Ovary (tissue), 3 donors: ENCODE measurements at regions not wholly inside any gene's neighbourhood (a gene's known extent, or its start where the extent isn't known, plus 50 kb on each side); places are given as distances from the start of the nearest gene placed in this dataset.

Experiments used
- EP300 ChIP-seq: sonication (generic); formaldehyde crosslinking; IDR thresholded peaks from one replicate; pipeline ENCODE4 v1.6.1; 2017; ENCODE audit warnings: antibody characterized with exemption
- TF ChIP-seq, protein P1 (sequence below), 3 donors: fragments of 450-650 bp in 2 of 3; fragments of 200-600 bp in 1 of 3; IDR thresholded peaks; one replicate each; pipeline versions ENCODE4 v1.5.1 to v1.8.0; 2016 to 2022; ENCODE audit warnings: antibody characterized with exemption in 3 of 3, mild to moderate bottlenecking in 1 of 3
- donor health status: DM: no; HTN: no; CAD: no.

GRCh38 chr2:183477296-183477695 lies 353.1 kb downstream of the NUP35 start:
- TF ChIP-seq, protein P1, sequence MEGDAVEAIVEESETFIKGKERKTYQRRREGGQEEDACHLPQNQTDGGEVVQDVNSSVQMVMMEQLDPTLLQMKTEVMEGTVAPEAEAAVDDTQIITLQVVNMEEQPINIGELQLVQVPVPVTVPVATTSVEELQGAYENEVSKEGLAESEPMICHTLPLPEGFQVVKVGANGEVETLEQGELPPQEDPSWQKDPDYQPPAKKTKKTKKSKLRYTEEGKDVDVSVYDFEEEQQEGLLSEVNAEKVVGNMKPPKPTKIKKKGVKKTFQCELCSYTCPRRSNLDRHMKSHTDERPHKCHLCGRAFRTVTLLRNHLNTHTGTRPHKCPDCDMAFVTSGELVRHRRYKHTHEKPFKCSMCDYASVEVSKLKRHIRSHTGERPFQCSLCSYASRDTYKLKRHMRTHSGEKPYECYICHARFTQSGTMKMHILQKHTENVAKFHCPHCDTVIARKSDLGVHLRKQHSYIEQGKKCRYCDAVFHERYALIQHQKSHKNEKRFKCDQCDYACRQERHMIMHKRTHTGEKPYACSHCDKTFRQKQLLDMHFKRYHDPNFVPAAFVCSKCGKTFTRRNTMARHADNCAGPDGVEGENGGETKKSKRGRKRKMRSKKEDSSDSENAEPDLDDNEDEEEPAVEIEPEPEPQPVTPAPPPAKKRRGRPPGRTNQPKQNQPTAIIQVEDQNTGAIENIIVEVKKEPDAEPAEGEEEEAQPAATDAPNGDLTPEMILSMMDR (IDR thresholded peaks at IDR 0.05), result no peak
- TF ChIP-seq EP300, result no peak
